Transverse colon (tissue), 4 donors: ENCODE measurements at regions not wholly inside any gene's neighbourhood (a gene's known extent, or its start where the extent isn't known, plus 50 kb on each side); places are given as distances from the start of the nearest gene placed in this dataset.

Experiments used
- DNase-seq: peaks from one replicate; pipeline ENCODE4 v3.0.0-alpha.2; 2019
- H3K27ac ChIP-seq, 4 donors: fragments of 200-600 bp; sonication (generic); 2 replicates each; pipeline ENCODE4 v1.5.1; 2016 to 2018; ENCODE audit warnings: inconsistent platforms in 4 of 4
- H3K27me3 ChIP-seq: fragments of 200-600 bp; sonication (generic); 2 replicates; pipeline ENCODE4 v1.5.1; 2017; ENCODE audit warnings: inconsistent platforms
- H3K36me3 ChIP-seq, 4 donors: fragments of 200-600 bp; sonication (generic); 2 replicates each; pipeline ENCODE4 v1.5.1; 2017 to 2019; ENCODE audit warnings: inconsistent platforms in 4 of 4
- H3K4me1 ChIP-seq, 4 donors: fragments of 200-600 bp; sonication (generic); 2 replicates each; pipeline ENCODE4 v1.5.1; 2017 to 2020; ENCODE audit warnings: inconsistent platforms in 4 of 4
- H3K4me3 ChIP-seq, 4 donors: fragments of 200-600 bp; sonication (generic); 1 replicate in 1 of 4; 2 replicates in 3 of 4; pipeline versions ENCODE4 v1.5.1 to v1.6.1; 2017 to 2019; ENCODE audit warnings: inconsistent platforms in 4 of 4
- H3K9me3 ChIP-seq, 2 donors: fragments of 200-600 bp; sonication (generic); 2 replicates each; pipeline ENCODE4 v1.5.1; 2017 to 2019; ENCODE audit warnings: inconsistent platforms in 2 of 2
- EP300 ChIP-seq: sonication (generic); formaldehyde crosslinking; IDR thresholded peaks from one replicate; pipeline ENCODE4 v1.6.1; 2017; ENCODE audit warnings: antibody characterized with exemption, low read depth
- POLR2A ChIP-seq: fragments of 450-650 bp; IDR thresholded peaks from one replicate; pipeline ENCODE4 v1.6.1; 2016; ENCODE audit warnings: antibody characterized with exemption, mild to moderate bottlenecking, moderate library complexity
- POLR2AphosphoS5 ChIP-seq, 3 donors: sonication (generic); formaldehyde crosslinking; IDR thresholded peaks; one replicate each; pipeline ENCODE4 v1.6.1; 2016; ENCODE audit warnings: antibody characterized with exemption in 3 of 3
- WGBS, 2 donors: methylation state at CpG; one replicate each; pipeline ENCODE4 v1.1.5; 2018; ENCODE audit warnings: low coverage in 1 of 2; 5-methylcytosine and 5-hydroxymethylcytosine counted together
- in situ Hi-C, 4 donors: fragments of 200-750 bp; cut with MboI; loops; one replicate each; pipeline versions ENCODE4 v1.15.0 to v1.15.1; 2017; ENCODE audit warnings: low sequenced_read_pairs in 3 of 4, low pct_ligation_motif_present in 1 of 4, low pct_unique_long_range_greater_than_20kb in 1 of 4
- intact Hi-C: fragments of 100-400 bp; cut with DNase I; formaldehyde crosslinking; loops from one replicate; pipeline ENCODE4 v1.15.1; 2023; ENCODE audit warnings: low total_unique reads
- TF ChIP-seq, protein P1 (sequence below), 5 experiments: fragments of 200-600 bp in 3 of 5; fragments of 450-650 bp in 2 of 5; sonication (generic) in 3 of 5; IDR thresholded peaks; 1 replicate in 2 of 5; 2 replicates in 3 of 5; pipeline ENCODE4 v1.5.1; 2016 to 2017; ENCODE audit warnings: antibody characterized with exemption in 5 of 5, inconsistent platforms in 3 of 5, mild to moderate bottlenecking in 2 of 5, moderate library complexity in 1 of 5

DNA sequence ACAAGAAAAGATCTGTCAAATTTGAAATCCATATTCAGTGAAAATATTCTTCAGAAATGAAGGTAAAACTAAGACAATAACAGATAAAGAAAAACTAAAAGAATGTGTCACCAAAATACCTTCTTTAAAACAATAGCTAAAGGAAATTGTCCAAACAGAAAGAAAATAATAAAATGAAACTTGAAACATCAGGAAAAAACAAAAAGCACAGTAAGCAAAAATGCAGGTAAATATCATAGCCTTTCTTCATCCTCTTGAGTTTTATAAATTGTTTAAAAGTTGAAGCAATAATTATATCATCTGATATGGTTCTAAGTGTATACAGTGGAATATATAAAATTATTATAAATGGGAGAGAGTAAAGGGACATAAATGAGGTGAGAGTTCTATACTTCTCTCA is 103.8 kb upstream of the PDE1A start:
- DNase-seq, result no peak
- Histone ChIP-seq H3K4me3 (no peak overlapping the region), H3K4me1 (no peaks in the 10 kb centered on the region), H3K27me3 (no peaks in the 10 kb centered on the region), H3K27ac (no peak overlapping the region), H3K9me3 (no peaks in the 10 kb centered on the region), H3K36me3 (no peaks in the 10 kb centered on the region)
- TF ChIP-seq POLR2AphosphoS5 (IDR thresholded peaks at IDR 0.05), result no peak
- intact Hi-C loops, result no loop called here
- in situ Hi-C loops, result no loop called here

DNA sequence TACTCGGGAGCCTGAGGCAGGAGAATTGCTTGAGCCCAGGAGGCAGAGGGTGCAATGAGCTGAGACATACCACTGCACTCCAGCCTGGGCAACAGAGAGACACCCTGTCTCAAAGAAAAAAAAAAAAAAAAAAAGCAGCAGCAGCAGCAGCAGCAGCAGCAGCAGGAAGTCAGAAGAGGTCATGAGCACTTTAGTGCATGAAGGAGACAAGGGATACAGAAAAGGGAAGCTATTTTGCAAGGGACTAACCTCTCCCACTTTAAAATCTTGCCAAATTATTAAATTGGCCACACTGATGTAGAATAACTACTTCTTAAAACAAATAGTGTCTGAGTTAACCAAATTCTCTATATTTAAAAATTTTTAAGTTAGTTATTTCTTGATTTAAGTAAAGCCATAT is 113.4 kb upstream of the PDE1A start:
- no peak overlapping the region for H3K27ac ChIP-seq
- 20 to 69% methylated on average over 1 of the region's 1 CpG for WGBS, 2 donors
- H3K4me3 ChIP-seq, result no peak overlapping the region
- TF ChIP-seq POLR2AphosphoS5 (IDR thresholded peaks at IDR 0.05), result no peak
- no peak for TF ChIP-seq EP300
- no peak for TF ChIP-seq POLR2A
- TF ChIP-seq, protein P1, sequence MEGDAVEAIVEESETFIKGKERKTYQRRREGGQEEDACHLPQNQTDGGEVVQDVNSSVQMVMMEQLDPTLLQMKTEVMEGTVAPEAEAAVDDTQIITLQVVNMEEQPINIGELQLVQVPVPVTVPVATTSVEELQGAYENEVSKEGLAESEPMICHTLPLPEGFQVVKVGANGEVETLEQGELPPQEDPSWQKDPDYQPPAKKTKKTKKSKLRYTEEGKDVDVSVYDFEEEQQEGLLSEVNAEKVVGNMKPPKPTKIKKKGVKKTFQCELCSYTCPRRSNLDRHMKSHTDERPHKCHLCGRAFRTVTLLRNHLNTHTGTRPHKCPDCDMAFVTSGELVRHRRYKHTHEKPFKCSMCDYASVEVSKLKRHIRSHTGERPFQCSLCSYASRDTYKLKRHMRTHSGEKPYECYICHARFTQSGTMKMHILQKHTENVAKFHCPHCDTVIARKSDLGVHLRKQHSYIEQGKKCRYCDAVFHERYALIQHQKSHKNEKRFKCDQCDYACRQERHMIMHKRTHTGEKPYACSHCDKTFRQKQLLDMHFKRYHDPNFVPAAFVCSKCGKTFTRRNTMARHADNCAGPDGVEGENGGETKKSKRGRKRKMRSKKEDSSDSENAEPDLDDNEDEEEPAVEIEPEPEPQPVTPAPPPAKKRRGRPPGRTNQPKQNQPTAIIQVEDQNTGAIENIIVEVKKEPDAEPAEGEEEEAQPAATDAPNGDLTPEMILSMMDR (IDR thresholded peaks at IDR 0.05), result no peak
- intact Hi-C loops, result no loop called here
- no peaks in the 10 kb centered on the region for H3K36me3 ChIP-seq
- in situ Hi-C loops, result no loop called here
- H3K9me3 ChIP-seq, result no peaks in the 10 kb centered on the region
- peaks cover 3 to 10% (median 4%) of the 10 kb centered on the region in 4 donors for H3K4me1 ChIP-seq
- no peak for DNase-seq
- no peaks in the 10 kb centered on the region for H3K27me3 ChIP-seq

DNA sequence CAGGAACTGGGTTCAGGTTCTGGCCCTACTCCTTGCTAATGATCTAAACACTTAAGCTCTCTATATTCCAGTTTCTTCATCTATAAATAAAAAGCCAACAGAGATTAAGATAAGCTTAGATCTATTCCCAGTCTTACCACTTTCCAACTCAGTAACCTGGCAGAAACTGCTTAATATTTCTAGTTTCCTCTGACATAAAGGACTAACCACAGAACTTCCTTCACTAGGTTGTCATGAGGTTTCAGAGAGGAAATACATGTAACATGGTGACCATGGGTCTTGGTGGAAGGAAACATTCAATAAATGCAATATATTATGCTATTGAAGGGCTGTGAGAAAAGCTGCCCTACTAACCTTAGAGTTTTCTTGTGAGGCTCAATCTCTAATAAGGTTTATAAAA is 114.4 kb upstream of the PDE1A start:
- no peaks in the 10 kb centered on the region for H3K36me3 ChIP-seq
- H3K27ac ChIP-seq, result no peak overlapping the region
- no peak overlapping the region for H3K4me3 ChIP-seq
- intact Hi-C loops, result no loop called here
- no peak for DNase-seq
- in situ Hi-C loops, result no loop called here
- no peaks in the 10 kb centered on the region for H3K9me3 ChIP-seq
- TF ChIP-seq, protein P1 (IDR thresholded peaks at IDR 0.05), result no peak
- TF ChIP-seq EP300, result no peak
- TF ChIP-seq POLR2AphosphoS5 (IDR thresholded peaks at IDR 0.05), result no peak
- TF ChIP-seq POLR2A, result no peak
- no peaks in the 10 kb centered on the region for H3K27me3 ChIP-seq
- peaks cover 5 to 20% (median 11%) of the 10 kb centered on the region in 4 donors for H3K4me1 ChIP-seq

DNA sequence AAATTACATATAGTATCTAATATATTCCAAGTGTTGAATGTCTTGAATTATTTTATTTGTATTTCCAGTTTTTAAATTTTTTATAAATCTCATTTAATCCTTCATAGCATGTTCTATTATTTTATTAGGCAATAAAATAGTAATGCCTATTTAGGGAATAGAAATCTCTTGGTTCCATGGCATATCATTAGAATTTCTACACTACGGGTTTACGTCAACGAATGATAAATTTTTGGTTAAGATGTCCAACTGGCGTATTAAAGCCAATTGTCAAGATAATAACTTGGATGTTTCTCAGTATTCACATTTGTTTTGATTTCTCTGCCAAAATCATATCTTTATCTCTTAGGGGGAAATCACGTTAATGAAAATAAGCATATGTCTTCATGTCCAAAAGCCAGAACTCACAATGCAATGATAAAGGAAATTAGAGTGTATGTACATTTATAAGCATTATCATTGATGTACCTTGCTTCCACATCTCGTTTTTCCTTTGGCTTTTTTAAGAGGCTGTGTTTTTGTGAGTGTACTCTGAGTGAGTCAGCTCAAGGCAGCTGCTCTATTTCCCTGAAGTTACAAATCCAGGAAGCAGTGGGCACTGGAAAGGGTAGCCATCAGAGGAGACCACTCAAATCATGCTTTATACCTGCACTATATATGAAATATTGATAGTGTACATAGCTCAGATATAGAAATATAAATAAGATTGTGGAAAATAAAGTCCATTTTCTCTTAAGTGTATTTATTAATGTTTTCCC is 115.8 kb upstream of the PDE1A start:
- Histone ChIP-seq H3K4me1 (peaks cover 5 to 20% (median 12%) of the 10 kb centered on the region in 4 donors), H3K27ac (no peak overlapping the region), H3K36me3 (no peaks in the 10 kb centered on the region), H3K4me3 (no peak overlapping the region), H3K9me3 (no peaks in the 10 kb centered on the region), H3K27me3 (no peaks in the 10 kb centered on the region)
- in situ Hi-C loops (no loop called here), intact Hi-C loops (no loop called here)
- TF ChIP-seq EP300 (no peak), POLR2AphosphoS5 (IDR thresholded peaks at IDR 0.05) (no peak), POLR2A (no peak)
- TF ChIP-seq, protein P1 (IDR thresholded peaks at IDR 0.05), result no peak
- WGBS, 2 donors, result 75 to 76% methylated on average over 6 of the region's 6 CpGs
- no peak for DNase-seq
